ENCODE measurements at regions not wholly inside any gene's neighbourhood (a gene's known extent, or its start where the extent isn't known, plus 50 kb on each side); places are given as distances from the start of the nearest gene placed in this dataset.
A peak's percentile ranks its signal among the peaks of the same experiment; 100 is the strongest.
"Not testable (repeated sequence)": the region's sequence is repeated elsewhere in the genome, so short reads cannot be mapped to it uniquely, and the experiment has no call there.

DNA sequence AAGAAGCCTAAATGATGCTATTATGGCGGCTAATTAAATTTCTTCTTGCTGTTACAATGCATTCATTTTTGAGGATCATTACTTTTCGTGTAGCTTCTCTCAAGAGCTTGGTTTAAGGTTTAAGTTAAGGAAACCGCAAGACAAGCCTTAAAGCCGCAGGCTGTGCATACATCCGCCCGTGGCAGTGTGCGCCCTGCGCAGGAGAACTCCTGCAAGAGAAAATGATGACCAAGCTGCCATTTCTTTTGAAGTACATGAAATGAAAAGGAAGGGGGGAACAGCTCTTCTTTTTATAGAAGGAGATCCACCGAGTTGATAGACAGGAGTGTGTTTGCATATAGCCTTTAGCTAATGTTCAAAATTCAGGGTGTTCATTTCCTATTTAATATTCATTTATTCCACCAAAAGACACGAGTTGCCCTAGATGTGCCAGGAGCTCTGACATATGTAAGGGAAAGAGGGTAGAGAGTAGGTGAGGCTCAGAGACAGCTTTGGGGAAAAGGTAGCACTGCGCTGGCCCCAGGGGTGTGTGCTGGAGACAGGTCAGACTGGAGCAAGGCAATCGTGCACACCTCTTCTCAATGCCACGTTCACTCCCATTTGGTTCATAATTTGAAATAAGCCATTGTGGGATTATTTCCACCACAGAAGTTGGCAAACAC is 112.1 kb upstream of the LDB2 start:
- no peak for ATAC-seq
- no peaks in the 10 kb centered on the region for H3K9me3 Mint-ChIP-seq
- no peak overlapping the region for H3K27ac Mint-ChIP-seq
- no peaks in the 10 kb centered on the region for H3K36me3 Mint-ChIP-seq
- DNase-seq (ENCODE audit: low spot score in 2 of 2), result no peak

DNA sequence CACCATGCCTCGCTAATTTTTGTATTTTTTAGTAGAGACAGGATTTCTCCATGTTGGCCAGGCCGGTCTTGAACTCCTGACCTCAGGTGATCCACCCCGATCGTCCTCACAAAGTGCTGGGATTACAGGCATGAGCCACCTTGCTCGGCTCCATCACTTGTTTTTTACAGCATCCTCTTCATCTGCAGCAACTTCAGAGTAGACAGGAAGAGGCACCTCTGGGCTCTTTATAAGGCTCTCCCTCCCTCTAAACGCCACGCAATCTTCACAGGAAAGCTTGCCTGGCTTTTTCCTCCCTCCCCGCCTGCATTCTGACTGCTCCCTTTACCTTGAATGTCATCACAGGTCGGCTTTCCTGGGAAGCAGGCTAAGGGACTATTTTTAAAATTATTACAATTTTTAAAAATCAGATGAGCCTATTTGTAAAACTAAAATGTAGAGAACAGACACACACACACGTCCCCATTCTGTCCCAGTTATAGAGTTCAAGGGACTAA is 111.5 kb upstream of the LDB2 start:
- DNase-seq (ENCODE audit: low spot score in 2 of 2) (no peak), ATAC-seq (no peak)
- no peaks in the 10 kb centered on the region for H3K9me3 Mint-ChIP-seq
- H3K27ac Mint-ChIP-seq, result no peak overlapping the region
- H3K36me3 Mint-ChIP-seq, result no peaks in the 10 kb centered on the region

GRCh38 chr4:17008834-17009345 is 110.4 kb upstream of the LDB2 start:
- H3K9me3 Mint-ChIP-seq, result no peaks in the 10 kb centered on the region
- DNase-seq (ENCODE audit: low spot score in 2 of 2) (no peak), ATAC-seq (no peak)
- H3K36me3 Mint-ChIP-seq, result no peaks in the 10 kb centered on the region
- H3K27ac Mint-ChIP-seq, result no peak overlapping the region

DNA sequence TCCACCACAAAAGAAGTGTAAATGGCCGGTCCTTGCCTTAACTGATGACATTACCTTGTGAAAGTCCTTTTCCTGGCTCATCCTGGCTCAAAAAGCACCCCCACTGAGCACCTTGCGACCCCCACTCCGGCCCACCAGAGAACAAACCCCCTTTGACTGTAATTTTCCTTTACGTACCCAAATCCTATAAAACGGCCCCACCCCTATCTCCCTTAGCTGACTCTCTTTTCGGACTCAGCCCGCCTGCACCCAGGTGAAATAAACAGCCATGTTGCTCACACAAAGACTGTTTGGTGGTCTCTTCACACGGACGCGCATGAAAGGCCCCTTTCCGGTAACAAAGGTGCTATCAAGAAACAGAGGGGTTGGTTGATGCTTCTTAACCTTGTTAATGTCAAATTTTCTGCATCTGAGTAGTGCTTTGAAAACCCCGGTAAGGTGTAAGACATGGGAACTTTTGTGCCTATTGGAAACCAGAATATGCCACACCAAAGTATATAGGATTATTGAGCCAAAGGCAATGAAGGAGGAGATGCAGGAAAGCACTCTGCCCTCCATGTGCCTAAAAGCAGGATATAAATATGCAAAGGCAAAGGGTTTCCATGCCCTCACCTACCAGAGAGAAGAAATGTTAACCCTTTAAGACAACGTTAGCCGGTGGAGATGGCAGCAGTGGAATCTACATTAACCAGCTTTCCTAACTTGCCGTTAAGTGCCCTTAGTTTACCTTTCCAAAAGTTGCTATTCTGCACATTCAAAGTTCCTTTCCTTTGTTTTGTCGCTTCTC is 105.4 kb upstream of the LDB2 start:
- H3K27ac Mint-ChIP-seq; DNase-seq (ENCODE audit: low spot score in 2 of 2); H3K36me3 Mint-ChIP-seq; ATAC-seq; H3K9me3 Mint-ChIP-seq: not testable (repeated sequence)

DNA sequence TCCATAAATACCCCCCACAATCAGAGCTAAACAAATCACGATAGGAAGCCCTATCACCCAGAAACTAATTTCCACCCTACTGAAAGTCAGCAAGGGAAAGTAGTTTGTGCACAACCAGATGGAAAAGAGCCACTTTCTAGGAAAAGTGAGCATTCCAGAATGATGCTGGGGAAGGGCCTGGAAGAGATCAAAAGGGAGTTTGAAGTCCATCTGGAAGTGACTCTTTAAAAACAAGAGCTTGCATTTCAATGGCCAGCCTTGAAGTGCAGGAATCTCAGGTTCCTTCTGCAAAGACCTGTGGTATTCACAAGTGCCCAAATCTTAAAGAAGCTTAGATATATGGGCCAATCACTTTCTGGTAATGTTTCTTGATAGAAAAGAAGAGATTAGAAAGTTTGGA is 97.0 kb upstream of the LDB2 start:
- Mint-ChIP-seq H3K9me3 (no peaks in the 10 kb centered on the region), H3K36me3 (no peaks in the 10 kb centered on the region), H3K27ac (no peak overlapping the region)
- DNase-seq (ENCODE audit: low spot score in 2 of 2) (no peak), ATAC-seq (no peak)

DNA sequence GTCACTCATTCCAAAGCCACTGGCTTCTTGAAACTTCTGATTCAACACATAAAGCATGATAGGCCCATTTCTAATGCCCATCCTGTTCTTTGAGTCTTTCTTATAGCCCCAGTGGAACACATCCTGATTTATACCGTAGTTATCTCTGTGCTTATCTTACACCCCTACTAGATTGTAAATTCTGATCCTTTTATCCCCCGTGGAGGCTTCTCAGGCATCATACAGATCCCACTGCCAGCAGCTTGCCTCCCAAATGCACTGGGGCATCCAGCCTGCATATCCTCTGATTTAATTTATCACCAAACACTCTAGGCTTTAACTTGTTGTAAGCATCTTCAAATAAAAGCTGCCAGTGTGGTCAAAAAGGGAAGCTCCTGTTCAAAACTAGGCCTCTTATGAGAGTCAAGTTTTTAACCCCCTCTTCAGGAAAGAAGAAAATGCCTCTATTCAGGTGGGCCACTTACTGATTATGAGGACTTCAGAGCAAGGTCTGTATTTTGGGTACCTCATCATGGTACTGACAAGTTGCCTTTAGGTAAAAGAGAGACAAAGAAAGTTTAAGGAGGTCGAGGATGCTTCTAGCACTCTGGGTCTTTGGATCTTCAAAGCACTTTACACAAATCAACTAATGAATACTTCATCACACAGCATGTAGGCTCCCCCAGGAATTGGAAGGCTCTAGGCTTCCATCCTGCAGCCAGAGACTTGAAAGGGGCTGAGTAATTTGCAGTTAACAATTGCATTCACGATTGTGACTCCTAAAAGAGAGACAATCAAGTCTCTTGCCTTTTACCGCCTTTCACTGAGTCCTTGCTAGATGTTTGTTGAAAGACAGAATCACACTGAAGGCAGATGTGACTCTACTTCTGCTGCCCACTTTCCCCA is 95.8 kb upstream of the LDB2 start:
- Mint-ChIP-seq H3K9me3 (no peaks in the 10 kb centered on the region), H3K27ac (no peak overlapping the region), H3K36me3 (no peaks in the 10 kb centered on the region)
- no peak for ATAC-seq
- DNase-seq (ENCODE audit: low spot score in 2 of 2), result no peak

DNA sequence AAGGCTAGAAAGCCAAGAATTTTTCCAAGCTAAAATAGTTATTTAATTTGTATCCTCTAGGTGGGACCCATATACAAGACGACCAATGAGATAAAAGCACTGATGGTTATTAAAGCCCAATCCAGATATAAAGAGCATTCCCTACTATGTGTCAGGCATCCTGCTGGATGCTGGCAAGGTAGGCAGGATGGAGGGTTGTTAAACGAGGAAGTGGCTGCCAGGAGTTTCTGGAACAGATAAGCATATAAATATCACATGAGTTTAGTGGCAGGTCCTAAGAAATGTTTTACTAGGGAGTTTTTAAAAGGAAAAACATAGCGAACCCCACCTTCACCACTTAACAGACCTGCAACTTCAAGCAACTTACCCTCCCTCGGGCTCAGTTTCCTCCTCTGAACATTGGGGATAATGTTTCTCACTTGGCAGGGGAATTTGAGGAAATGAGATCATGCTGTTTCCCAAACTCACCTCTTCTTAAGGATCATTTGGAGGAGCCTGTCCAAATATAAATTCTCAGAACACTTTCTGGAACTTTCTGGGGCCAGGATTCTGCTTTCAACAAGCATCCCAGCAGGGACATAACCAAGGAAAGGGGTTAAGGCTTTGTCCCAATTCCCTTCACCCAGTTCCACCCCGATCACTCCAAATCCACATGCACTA is 94.3 kb upstream of the LDB2 start:
- Mint-ChIP-seq H3K27ac (no peak overlapping the region), H3K9me3 (no peaks in the 10 kb centered on the region), H3K36me3 (no peaks in the 10 kb centered on the region)
- ATAC-seq (no peak), DNase-seq (ENCODE audit: low spot score in 2 of 2) (no peak)

DNA sequence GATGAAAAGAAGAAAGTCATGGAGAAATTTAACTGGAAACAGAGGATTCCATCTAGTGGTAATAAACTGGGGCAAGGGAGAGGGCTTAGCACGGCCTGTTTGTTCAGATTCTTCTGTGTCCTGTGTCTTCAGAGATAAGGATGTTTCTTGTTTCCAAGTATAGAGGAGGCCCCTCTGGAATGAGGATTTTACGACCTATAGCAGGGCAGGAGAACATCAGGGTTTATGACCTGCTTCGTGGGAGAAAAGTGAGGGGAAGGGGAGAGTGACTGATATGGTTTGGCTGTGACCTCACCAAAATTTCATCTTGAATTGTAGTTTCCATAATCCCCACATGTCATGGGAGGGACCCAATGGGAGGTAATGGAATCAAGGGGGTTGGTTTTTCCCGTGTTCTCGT is 93.0 kb upstream of the LDB2 start:
- Mint-ChIP-seq H3K36me3 (no peaks in the 10 kb centered on the region), H3K27ac (no peak overlapping the region), H3K9me3 (no peaks in the 10 kb centered on the region)
- DNase-seq (ENCODE audit: low spot score in 2 of 2) (no peak), ATAC-seq (no peak)

GRCh38 chr4:16989371-16989770 is 90.9 kb upstream of the LDB2 start:
- ATAC-seq, result no peak
- DNase-seq (ENCODE audit: low spot score in 2 of 2), result no peak
- Mint-ChIP-seq H3K9me3 (no peaks in the 10 kb centered on the region), H3K27ac (no peak overlapping the region), H3K36me3 (no peaks in the 10 kb centered on the region)

GRCh38 chr4:16988814-16989213 is 90.4 kb upstream of the LDB2 start:
- no peak for DNase-seq (ENCODE audit: low spot score in 2 of 2)
- ATAC-seq, result no peak
- no peaks in the 10 kb centered on the region for H3K36me3 Mint-ChIP-seq
- H3K9me3 Mint-ChIP-seq, result no peaks in the 10 kb centered on the region
- H3K27ac Mint-ChIP-seq, result no peak overlapping the region

- ATAC-seq (peak in 1 of 2 donors; percentile 56), DNase-seq (ENCODE audit: low spot score in 2 of 2) (no peak)
- Mint-ChIP-seq H3K27ac (no peak overlapping the region), H3K9me3 (no peaks in the 10 kb centered on the region), H3K36me3 (no peaks in the 10 kb centered on the region)
Observed at GRCh38 chr4:16977081-16977480, 78.6 kb upstream of the LDB2 start.

DNA sequence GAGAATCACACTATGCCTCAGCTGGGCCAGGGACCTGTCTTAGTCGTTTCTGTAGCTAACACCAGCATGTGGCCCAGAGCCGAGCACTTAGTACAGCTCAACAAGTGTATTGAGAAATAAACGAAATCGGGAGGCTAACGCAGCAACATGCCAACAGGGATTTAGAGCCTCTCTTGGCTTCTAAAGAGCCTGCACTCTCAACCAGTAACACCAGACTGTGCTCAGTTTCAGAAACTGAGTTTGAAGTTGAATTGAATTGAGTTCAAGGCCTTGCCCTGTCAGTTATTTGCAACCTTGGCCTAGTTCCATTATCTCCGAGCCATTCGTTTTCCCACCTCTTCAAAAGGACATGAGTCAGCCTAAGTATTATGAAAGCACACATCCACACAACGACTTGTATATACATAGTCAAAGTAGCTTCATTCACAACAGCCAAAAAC is 71.3 kb upstream of the LDB2 start:
- DNase-seq (ENCODE audit: low spot score in 2 of 2) (no peak), ATAC-seq (no peak)
- H3K36me3 Mint-ChIP-seq, result no peaks in the 10 kb centered on the region
- H3K27ac Mint-ChIP-seq, result no peak overlapping the region
- H3K9me3 Mint-ChIP-seq, result no peaks in the 10 kb centered on the region

DNA sequence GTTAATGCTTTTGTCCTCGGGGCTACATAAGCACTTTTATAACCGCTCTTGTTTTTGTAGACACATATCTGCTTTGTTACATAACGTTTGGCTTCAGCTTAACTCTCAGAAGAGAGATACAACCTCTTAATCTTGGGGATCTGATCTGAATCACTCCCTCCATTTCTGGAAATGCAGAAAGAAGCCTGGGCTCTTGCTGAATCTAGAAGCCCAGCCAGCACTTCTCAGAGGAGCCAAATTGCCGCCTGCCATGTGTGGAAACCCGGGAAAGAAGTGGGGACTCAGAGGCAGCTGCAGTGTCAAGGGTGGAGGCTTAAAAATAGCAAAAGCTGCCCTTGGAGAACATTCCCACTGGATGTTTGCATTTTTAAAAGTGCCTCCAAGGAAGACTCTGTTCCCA is 69.3 kb upstream of the LDB2 start:
- Mint-ChIP-seq H3K9me3 (no peaks in the 10 kb centered on the region), H3K36me3 (no peaks in the 10 kb centered on the region), H3K27ac (no peak overlapping the region)
- ATAC-seq (no peak), DNase-seq (ENCODE audit: low spot score in 2 of 2) (no peak)

GRCh38 chr4:16959305-16959704 is 60.9 kb upstream of the LDB2 start:
- Mint-ChIP-seq H3K27ac (no peak overlapping the region), H3K36me3 (peaks cover 8% of the 10 kb centered on the region in 2 donors), H3K9me3 (peaks cover 8 to 12% of the 10 kb centered on the region in 2 donors)
- ATAC-seq, result no peak
- DNase-seq (ENCODE audit: low spot score in 2 of 2), result no peak

DNA sequence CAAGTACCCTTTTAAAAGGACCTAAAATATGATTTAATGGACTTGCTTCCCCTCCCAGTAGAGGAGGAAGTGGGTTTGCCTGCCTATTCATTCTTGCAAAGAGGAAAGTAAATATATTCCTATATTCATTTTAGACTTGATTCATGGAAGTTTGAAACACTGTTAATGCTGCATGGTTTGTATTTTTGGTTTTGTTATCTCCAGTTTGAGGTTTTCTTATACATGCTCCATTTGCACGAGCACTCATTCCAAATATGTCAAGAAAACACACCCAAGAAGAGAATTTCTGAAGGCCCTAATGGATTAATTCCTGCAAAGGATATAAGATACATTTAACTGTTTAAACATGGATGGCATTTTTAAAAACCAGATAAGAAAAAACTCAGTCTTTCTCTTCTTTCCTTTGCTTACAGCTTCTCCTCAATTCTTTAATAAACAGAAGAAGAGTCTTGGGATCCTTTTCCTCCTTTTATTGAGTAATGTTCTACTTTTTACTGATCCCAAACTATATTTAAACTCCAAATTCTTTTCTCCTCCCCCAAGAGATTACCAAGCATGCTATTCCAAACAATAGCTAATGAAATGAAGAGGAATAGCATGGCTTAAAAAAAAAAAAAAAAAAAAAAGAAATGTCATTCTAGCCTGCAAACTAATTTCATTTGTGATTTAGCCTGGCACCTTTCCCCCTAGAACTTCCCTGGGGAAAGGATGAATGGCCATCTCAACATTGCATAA is 54.6 kb upstream of the LDB2 start:
- DNase-seq (ENCODE audit: low spot score in 2 of 2) (no peak), ATAC-seq (no peak)
- H3K36me3 Mint-ChIP-seq, result peaks cover 0 to 7% of the 10 kb centered on the region in 2 donors

GRCh38 chr4:16952462-16952871 is 54.0 kb upstream of the LDB2 start:
- Mint-ChIP-seq H3K27ac (no peak overlapping the region), H3K36me3 (peaks cover 0 to 7% of the 10 kb centered on the region in 2 donors), H3K9me3 (peaks cover 11% of the 10 kb centered on the region in 2 donors)
- no peak for ATAC-seq
- no peak for DNase-seq (ENCODE audit: low spot score in 2 of 2)

More for the DNA sequence above, 54.6 kb upstream of the LDB2 start:
- H3K9me3 Mint-ChIP-seq, result peaks cover 11% of the 10 kb centered on the region in 2 donors
- no peak overlapping the region for H3K27ac Mint-ChIP-seq
